ENCODE measurements at regions not wholly inside any gene's neighbourhood (a gene's known extent, or its start where the extent isn't known, plus 50 kb on each side); places are given as distances from the start of the nearest gene placed in this dataset.

DNA sequence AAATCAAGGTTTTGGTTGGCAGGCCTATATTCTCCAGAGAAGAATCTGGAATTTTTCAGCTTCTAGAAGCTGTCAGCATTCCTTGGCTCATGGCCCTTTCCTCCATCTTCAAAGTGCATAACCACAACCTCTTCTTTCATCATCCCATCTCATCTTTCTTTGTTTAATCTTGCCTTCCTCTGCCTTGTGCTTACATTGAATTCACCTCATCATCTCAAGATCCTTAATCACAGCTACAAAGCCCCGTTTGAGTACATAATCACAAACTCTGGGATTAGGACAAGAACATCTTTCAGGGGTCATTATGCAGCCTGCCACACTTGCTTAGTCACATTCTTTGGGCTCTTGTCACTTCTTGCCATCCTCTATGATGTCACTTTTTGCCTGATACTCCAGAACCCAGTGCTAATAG is 130.3 kb downstream of the FOXD1 start:
- DNase-seq (ENCODE audit: low spot score) = no peak
- Histone ChIP-seq H3K27me3 (replicated peaks; ENCODE audit: insufficient read depth, low read depth, low read length, poor library complexity) (no peaks in the 10 kb centered on the region), H3K36me3 (ENCODE audit: insufficient read depth, low read length, poor library complexity, severe bottlenecking) (no peaks in the 10 kb centered on the region), H3K4me1 (ENCODE audit: insufficient read depth, low read length, poor library complexity, severe bottlenecking) (no peaks in the 10 kb centered on the region), H3K9me3 (ENCODE audit: low read depth, low read length, poor library complexity, severe bottlenecking) (no peaks in the 10 kb centered on the region), H3K4me3 (ENCODE audit: low read depth, low read length, poor library complexity, severe bottlenecking) (no peak overlapping the region), H3K27ac (ENCODE audit: low read depth, low read length, poor library complexity, severe bottlenecking) (no peak overlapping the region)
- no TSS peak for BruUV-seq (replicated peaks)
- ChIA-PET CTCF (no interaction called here), POLR2A (ENCODE audit: low non-redundant PET) (no interaction called here)
- intact Hi-C loops (cut with micrococcal nuclease; ENCODE audit: unreplicated experiment) = no loop called here
- no peak for TF ChIP-seq EZH2 (IDR thresholded peaks at IDR 0.05; ENCODE audit: borderline replicate concordance, low read depth, low read length, poor library complexity, severe bottlenecking)
- no peak for TF ChIP-seq CTCF (conservative IDR thresholded peaks at IDR 0.05; ENCODE audit: low read depth, low read length)

DNA sequence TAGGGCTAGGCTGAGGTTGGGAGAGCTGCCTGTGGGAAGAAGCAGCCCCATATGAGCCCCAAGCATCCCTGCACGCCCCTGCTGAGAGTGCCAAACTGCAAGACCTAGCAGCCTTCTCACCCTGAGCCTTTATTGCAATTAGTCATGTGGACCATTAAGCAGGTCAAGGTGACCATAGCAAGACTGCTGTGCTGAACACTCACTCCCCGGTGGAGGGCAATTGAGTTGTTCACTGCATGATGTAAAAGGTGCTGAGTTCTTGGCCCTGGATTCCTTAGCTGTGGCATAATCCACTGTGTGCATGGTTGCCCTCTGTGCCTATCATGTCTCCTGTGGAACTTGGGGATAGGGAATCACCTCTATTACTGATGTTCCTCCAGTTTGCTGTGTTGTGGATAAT is 131.1 kb downstream of the FOXD1 start:
- Histone ChIP-seq H3K4me1 (ENCODE audit: insufficient read depth, low read length, poor library complexity, severe bottlenecking) (no peaks in the 10 kb centered on the region), H3K9me3 (ENCODE audit: low read depth, low read length, poor library complexity, severe bottlenecking) (no peaks in the 10 kb centered on the region), H3K27me3 (replicated peaks; ENCODE audit: insufficient read depth, low read depth, low read length, poor library complexity) (no peaks in the 10 kb centered on the region), H3K4me3 (ENCODE audit: low read depth, low read length, poor library complexity, severe bottlenecking) (no peak overlapping the region), H3K36me3 (ENCODE audit: insufficient read depth, low read length, poor library complexity, severe bottlenecking) (no peaks in the 10 kb centered on the region), H3K27ac (ENCODE audit: low read depth, low read length, poor library complexity, severe bottlenecking) (no peak overlapping the region)
- CTCF ChIA-PET = no interaction called here
- DNase-seq (ENCODE audit: low spot score) = no peak
- no peak for TF ChIP-seq EZH2 (IDR thresholded peaks at IDR 0.05; ENCODE audit: borderline replicate concordance, low read depth, low read length, poor library complexity, severe bottlenecking)
- no peak for TF ChIP-seq CTCF (conservative IDR thresholded peaks at IDR 0.05; ENCODE audit: low read depth, low read length)
- intact Hi-C loops (cut with micrococcal nuclease; ENCODE audit: unreplicated experiment) = no loop called here
- BruUV-seq (replicated peaks) = no TSS peak
- POLR2A ChIA-PET (ENCODE audit: low non-redundant PET) = no interaction called here

DNA sequence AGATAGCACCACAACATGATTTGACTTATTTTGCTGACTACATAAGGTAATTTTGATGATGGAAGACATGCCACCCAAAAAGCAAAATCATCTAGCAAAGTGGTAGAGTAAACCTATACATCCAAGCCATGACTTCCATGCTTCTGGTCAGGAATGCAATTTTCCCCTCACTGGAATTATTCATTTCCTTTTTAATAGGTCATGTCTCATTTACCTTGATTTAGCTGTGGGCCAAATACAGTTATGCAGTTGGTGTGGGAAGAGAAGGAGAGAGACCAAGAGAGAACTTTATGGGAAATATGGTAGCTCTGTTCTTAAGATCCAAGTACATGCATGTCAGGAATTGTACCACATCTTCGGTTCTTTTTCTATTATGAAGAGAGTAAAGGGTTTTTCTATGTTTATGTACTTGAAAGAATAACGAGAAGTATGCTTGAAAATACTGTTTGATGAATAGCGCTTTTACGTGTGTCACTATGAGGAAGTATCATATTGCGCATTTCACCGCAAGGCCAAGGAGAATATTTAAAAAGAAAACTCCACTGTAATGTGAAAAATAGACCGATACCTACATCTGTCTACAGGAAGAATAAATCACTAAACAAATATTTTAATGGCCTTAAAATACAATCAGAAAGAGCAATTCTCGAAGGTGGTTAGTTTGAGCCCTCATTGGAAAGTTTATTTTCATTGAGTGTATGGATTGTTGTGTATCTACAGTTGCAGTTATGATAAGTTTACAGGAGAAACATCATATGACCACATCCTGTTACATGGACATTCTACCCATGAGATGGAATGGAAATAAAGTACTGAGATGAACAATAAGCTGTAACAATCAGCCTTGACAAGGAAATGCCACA is 134.0 kb downstream of the FOXD1 start:
- CTCF ChIA-PET = no interaction called here
- Histone ChIP-seq H3K27me3 (replicated peaks; ENCODE audit: insufficient read depth, low read depth, low read length, poor library complexity) (no peaks in the 10 kb centered on the region), H3K36me3 (ENCODE audit: insufficient read depth, low read length, poor library complexity, severe bottlenecking) (no peaks in the 10 kb centered on the region), H3K9me3 (ENCODE audit: low read depth, low read length, poor library complexity, severe bottlenecking) (no peaks in the 10 kb centered on the region), H3K27ac (ENCODE audit: low read depth, low read length, poor library complexity, severe bottlenecking) (no peak overlapping the region), H3K4me1 (ENCODE audit: insufficient read depth, low read length, poor library complexity, severe bottlenecking) (no peaks in the 10 kb centered on the region), H3K4me3 (ENCODE audit: low read depth, low read length, poor library complexity, severe bottlenecking) (no peak overlapping the region)
- POLR2A ChIA-PET (ENCODE audit: low non-redundant PET) = no interaction called here
- DNase-seq (ENCODE audit: low spot score) = no peak
- intact Hi-C loops (cut with micrococcal nuclease; ENCODE audit: unreplicated experiment) = no loop called here
- no TSS peak for BruUV-seq (replicated peaks)
- TF ChIP-seq EZH2 (IDR thresholded peaks at IDR 0.05; ENCODE audit: borderline replicate concordance, low read depth, low read length, poor library complexity, severe bottlenecking) (no peak), CTCF (conservative IDR thresholded peaks at IDR 0.05; ENCODE audit: low read depth, low read length) (no peak)

Measured in A673 (cell line).